ENCODE measurements at regions not wholly inside any gene's neighbourhood (a gene's known extent, or its start where the extent isn't known, plus 50 kb on each side); places are given as distances from the start of the nearest gene placed in this dataset.

- TF ChIP-seq CTCF (conservative IDR thresholded peaks at IDR 0.05 in 1 of 2, IDR thresholded peaks at IDR 0.05 in 1 of 2; ENCODE audit: low read depth in 1 of 2, low read length in 2 of 2) (no peak), EZH2 (IDR thresholded peaks at IDR 0.05; ENCODE audit: low read length, missing control alignments) (no peak)
Measured at GRCh38 chr2:104547221-104547620, 306.7 kb upstream of the POU3F3 start.

Data from fibroblast of lung (primary cell).